IPS-18c (cell line): ENCODE measurements at regions not wholly inside any gene's neighbourhood (a gene's known extent, or its start where the extent isn't known, plus 50 kb on each side); places are given as distances from the start of the nearest gene placed in this dataset.
"Not testable (repeated sequence)": the region's sequence is repeated elsewhere in the genome, so short reads cannot be mapped to it uniquely, and the experiment has no call there.

ENCODE experiments used
- H3K4me3 ChIP-seq: 2 replicates; pipeline ENCODE4 v1.7.0; 2013; ENCODE audit warnings: low read depth, mild to moderate bottlenecking, low read length, moderate library complexity; ENCODE audit not compliant: insufficient read depth
- H3K9me3 ChIP-seq: one replicate; pipeline ENCODE4 v1.6.1; 2013; ENCODE audit warnings: mild to moderate bottlenecking, low read length, moderate library complexity; ENCODE audit not compliant: control insufficient read depth, insufficient read depth

DNA sequence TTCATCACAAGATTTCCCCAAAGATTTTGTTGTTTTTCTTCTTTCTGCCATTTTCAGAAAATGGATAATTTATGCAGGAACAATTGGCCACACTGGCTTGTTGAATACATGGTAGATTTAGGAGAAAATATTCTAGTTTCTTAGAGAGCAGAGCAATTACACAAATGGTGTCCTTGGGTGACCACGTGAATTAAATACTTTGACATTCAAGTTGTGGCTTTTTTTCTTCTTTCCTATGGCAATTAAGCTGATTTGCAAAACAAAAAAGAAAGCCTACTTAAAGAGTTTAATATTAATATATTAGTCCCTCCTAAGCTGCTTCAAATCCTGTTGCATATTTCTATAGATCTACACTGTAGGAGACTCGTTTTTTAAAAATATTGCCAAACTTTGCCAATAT is 133.0 kb upstream of the HTR2C start:
- no peaks in the 10 kb centered on the region for H3K9me3 ChIP-seq
- no peak overlapping the region for H3K4me3 ChIP-seq

DNA sequence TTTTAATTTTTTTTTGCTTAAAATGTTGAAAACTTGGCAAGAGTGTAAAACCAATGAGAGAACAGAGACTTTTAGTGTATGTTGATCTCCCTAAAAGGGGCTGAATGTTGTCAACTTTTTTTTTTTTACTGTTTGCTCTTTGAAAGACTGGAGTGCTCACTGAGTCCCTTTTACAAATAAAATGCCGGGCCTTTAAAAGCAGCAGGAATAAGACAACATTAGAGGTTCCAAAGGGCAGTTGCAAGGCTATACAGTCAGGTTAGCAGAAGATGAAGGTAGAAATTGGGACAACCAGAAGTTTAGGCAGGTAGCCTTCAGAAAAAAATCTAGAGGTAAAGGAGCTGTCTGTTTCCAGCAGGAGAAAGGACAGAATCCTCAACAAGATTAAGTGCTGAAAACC is 132.5 kb upstream of the HTR2C start:
- H3K9me3 ChIP-seq: no peaks in the 10 kb centered on the region
- H3K4me3 ChIP-seq: no peak overlapping the region

DNA sequence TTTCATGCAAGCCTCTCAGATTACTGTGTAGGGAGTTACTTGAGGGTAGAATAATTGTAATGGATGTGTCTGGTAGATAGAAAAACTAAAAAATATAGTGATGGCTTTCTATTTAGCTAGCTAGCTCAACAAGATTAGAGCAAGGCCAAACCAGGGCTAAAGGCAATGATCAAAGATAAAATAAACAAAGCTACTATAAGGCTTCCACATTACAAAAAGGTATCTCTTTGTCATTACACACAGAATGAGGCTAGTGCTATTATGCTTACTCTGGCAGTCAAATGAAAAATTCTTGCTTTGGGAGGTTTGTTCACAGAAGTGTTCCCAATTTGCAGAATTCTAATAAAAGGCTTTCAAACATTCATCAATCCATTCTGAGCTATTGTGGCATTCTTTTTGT is 121.6 kb upstream of the HTR2C start:
- H3K4me3 ChIP-seq: no peak overlapping the region

DNA sequence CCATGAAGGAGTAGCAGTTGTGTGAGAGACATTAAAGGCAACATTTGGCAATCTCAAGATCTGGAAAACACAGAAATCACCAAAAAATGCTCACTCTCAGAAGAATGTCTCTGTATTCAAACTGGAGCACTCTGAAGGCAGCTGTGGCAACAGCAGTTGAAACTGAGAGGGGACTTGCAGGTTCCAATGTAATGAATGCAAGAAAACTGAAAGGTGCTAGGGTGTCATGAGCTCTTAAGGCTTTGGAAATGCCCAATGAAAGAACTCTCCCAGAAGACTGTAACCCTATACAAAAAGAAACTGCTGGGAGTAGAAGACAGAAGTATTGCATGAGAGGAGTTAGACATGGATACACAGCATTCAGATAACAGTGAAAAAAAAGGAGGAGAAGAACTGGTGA is 118.2 kb upstream of the HTR2C start:
- Histone ChIP-seq H3K9me3 (no peaks in the 10 kb centered on the region), H3K4me3 (peak overlapping the region; percentile 25; the same call in 1 of the 2 replicates)

More for the DNA sequence above, 121.6 kb upstream of the HTR2C start:
- H3K9me3 ChIP-seq: no peaks in the 10 kb centered on the region

DNA sequence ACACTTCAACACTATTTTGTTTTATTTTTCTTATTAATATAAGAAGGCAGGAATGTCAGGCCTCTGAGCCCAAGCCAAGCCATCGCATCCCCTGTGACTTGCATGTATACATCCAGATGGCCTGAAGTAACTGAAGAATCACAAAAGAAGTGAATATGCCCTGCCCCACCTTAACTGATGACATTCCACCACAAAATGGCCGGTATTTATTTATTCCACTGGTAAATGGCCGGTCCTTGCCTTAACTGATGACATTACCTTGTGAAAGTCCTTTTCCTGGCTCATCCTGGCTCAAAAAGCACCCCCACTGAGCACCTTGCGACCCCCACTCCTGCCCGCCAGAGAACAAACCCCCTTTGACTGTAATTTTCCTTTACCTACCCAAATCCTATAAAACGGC is 111.9 kb upstream of the HTR2C start:
- H3K4me3 ChIP-seq: not testable (repeated sequence)

DNA sequence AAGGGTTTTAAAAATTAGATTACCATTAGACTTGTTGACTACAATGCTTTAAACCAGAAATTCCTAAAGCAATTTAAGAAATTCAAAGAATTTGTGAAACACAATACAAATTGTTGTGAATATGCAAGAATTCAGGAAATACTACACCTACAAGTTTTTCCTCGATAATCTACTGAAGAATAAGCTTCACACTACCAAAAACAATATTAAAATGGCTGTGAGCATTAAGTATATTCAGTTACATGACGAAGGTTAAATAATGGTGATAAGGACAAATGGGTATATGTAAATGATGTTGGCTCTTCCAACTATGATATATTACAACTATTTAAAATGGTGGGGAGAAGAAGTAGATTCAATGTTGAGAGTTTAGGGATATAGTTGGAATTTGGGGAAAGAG is 111.1 kb upstream of the HTR2C start:
- H3K9me3 ChIP-seq: no peaks in the 10 kb centered on the region

More for the DNA sequence above, 111.9 kb upstream of the HTR2C start:
- not testable (repeated sequence) for H3K9me3 ChIP-seq

DNA sequence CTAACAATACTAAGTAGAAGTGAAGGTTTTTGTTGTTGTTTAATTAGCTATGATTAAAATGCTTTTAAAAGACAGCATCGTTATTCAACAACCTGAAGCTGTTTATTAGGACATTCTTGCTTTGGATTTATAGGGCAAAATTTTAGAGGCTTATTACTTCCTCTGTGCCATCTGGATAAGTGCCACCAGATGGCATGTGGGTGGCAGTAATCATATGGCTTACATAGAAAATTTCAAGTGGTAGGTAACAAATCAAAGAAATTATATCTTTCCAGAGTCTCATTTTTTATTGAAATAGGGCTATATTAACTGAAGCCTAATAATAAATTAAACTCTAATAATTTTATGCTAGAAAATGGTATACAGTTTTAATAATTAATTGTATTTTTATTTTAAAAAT is 83.3 kb upstream of the HTR2C start:
- Histone ChIP-seq H3K9me3 (no peaks in the 10 kb centered on the region), H3K4me3 (no peak overlapping the region)

More for the DNA sequence above, 111.1 kb upstream of the HTR2C start:
- no peak overlapping the region for H3K4me3 ChIP-seq

DNA sequence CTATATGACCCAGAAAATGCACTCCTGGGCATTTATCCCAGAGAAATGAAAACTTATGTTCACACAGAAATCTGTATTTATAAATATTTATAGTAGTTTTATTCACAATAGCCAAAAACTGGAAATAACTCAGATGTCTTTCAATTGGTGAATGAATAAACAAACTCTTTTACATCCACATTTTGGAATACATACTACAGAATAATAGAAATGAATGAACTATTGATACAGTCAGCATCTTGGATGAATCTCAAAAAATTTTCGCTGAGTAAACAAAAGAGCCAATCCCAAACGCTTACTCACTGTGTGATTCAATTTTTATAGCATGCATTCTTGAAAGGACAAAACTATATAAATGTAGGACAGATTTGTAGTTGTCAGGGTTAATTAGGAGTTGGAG is 75.1 kb upstream of the HTR2C start:
- no peak overlapping the region for H3K4me3 ChIP-seq
- no peaks in the 10 kb centered on the region for H3K9me3 ChIP-seq

DNA sequence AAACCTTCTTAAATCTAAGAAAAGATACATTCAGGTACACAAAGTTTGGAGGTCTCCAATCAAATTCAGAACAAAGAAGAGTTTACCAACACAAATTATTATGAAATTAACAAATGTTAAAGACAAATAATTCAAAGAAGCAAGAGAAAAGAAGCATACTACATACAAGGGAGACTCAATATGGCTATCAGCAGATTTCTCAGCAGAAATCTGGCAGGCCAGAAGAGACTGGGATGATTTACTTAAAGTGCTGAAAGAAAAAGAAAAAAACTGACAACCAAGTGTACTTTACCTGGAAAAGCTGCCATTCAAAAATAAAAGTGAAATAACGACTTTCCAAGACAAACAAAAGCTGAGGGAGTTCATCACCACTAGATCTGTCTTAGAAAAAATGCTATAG is 64.4 kb upstream of the HTR2C start:
- no peak overlapping the region for H3K4me3 ChIP-seq

DNA sequence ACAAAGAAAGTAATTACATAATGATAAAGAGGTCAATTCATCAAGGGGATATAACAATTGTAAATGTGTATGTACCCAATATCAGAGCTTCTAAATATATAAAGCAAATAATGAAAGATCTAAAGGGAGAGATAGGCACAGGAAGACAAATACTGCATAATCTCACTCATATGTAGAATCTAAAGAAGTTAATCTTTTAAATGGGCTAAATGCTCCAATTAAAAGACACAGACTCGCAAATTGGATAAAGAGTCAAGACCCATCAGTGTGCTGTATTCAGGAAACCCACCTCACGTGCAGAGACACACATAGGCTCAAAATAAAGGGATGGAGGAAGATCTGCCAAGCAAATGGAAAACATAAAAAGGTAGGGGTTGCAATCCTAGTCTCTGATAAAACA is 63.2 kb upstream of the HTR2C start:
- not testable (repeated sequence) for H3K9me3 ChIP-seq, H3K4me3 ChIP-seq

More for the DNA sequence above, 64.4 kb upstream of the HTR2C start:
- no peaks in the 10 kb centered on the region for H3K9me3 ChIP-seq

DNA sequence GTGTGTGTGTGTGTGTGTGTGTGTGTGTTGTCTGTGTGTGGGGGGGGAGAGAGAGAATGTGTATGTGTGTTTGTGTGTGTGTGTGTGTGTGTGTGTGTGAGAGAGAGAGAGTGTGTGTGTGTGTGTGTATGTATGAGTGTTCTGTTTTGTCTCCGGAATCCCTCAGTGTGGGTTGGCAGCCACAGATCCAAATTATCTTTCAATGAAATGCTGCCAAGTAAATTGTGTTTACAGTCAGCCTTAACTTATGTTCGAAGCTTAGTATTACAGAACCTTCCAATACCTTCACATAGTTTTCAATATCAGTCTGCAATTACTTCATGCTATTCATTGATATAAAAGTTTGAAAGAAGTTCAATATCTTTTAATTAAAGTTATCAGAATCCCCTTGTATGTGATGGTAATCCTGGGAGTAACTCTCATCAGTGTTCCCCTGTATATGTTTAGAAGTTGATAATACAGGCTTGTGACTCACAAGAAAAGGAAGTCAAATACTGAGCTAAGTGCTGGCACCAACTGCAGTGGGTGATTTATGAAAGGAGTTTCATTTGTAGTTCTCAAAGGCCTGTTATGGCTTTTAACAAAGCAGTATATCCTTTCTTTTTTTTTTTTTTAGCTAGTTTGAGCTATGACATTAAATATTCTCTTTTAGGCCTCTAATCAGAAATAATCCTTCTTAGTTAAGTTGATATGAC is 51.6 kb upstream of the HTR2C start:
- no peak overlapping the region for H3K4me3 ChIP-seq
- H3K9me3 ChIP-seq: no peaks in the 10 kb centered on the region
